ENCODE measurements at regions not wholly inside any gene's neighbourhood (a gene's known extent, or its start where the extent isn't known, plus 50 kb on each side); places are given as distances from the start of the nearest gene placed in this dataset.

GRCh38 chr4:100258675-100259074 is 68.4 kb upstream of the DDIT4L start:
- TF ChIP-seq CTCF (IDR thresholded peaks at IDR 0.05): no peak
- no peak for TF ChIP-seq POLR2A (IDR thresholded peaks at IDR 0.05)
- no peak for TF ChIP-seq POLR2AphosphoS5 (IDR thresholded peaks at IDR 0.05)

Measured in sigmoid colon (tissue), 4 donors.